GM20000 (cell line): ENCODE measurements at regions not wholly inside any gene's neighbourhood (a gene's known extent, or its start where the extent isn't known, plus 50 kb on each side); places are given as distances from the start of the nearest gene placed in this dataset.

ENCODE experiments used
- DNase-seq: peaks from one replicate; pipeline ENCODE4 v3.0.0; 2012; ENCODE audit warnings: low spot score
- TF ChIP-seq, protein P1 (sequence below): IDR thresholded peaks from 2 replicates; pipeline ENCODE4 v1.5.1; 2012; ENCODE audit warnings: mild to moderate bottlenecking, control low read depth; ENCODE audit errors: extremely low read depth, missing control alignments

DNA sequence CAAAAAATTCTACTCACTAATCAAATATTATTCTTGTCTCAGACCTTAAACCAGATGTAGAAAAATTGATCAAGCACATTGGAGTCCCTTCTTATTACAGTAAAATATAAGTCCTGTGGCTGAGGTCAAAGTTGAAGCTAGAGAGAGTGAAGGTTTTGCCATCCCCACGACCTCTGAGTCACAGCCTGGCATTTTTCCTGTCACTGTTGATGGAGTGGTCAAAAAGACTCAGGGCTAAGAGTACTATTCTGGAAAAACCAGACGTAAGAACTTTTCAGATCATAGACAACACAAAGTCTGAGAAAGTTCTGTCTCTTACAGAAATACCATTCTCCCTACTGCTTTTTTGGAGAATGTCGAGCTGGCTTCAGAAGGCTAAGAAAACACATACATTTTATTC, 323.7 kb upstream of the ANKRD30A start:
- TF ChIP-seq, protein P1, sequence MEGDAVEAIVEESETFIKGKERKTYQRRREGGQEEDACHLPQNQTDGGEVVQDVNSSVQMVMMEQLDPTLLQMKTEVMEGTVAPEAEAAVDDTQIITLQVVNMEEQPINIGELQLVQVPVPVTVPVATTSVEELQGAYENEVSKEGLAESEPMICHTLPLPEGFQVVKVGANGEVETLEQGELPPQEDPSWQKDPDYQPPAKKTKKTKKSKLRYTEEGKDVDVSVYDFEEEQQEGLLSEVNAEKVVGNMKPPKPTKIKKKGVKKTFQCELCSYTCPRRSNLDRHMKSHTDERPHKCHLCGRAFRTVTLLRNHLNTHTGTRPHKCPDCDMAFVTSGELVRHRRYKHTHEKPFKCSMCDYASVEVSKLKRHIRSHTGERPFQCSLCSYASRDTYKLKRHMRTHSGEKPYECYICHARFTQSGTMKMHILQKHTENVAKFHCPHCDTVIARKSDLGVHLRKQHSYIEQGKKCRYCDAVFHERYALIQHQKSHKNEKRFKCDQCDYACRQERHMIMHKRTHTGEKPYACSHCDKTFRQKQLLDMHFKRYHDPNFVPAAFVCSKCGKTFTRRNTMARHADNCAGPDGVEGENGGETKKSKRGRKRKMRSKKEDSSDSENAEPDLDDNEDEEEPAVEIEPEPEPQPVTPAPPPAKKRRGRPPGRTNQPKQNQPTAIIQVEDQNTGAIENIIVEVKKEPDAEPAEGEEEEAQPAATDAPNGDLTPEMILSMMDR, result no peak
- no peak for DNase-seq

DNA sequence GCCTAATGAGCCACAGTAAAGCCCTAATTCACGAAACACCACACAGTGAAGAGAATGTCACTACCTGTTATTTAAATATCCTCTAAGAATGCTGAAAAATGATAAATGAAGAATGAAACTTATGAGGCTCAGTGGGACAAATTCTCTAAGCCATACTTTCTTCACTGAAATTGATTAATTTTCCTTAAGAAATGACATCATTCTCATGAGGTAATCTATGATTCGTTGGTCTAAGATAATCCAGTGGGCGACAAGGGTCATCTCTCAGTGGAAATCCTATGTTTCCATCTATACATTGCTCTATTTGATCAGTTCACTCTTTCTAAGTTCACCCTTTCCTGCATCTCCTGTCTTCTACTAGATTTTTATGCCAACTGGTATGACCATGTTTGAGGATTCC, 330.4 kb upstream of the ANKRD30A start:
- TF ChIP-seq, protein P1, result no peak
- DNase-seq, result no peak

DNA sequence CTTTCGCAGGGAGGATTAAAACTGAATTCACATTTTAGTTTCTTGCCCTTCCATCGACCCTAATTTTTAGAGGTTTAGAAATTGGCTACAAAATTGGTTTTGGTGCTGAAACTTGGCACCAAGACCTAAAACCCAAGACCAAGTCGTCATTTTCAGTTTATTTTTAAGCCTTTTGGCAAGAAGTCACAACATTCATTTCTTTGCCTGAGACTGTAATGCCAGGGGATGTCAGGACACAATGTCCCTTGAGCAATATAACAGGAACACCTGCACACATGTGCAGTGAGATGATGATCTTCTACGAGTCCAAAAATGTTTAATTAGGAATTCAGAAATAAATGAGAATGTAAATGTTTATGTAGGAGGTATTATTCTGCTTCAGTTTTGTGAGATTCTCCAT, 335.4 kb upstream of the ANKRD30A start:
- DNase-seq, result no peak
- TF ChIP-seq, protein P1, result no peak

DNA sequence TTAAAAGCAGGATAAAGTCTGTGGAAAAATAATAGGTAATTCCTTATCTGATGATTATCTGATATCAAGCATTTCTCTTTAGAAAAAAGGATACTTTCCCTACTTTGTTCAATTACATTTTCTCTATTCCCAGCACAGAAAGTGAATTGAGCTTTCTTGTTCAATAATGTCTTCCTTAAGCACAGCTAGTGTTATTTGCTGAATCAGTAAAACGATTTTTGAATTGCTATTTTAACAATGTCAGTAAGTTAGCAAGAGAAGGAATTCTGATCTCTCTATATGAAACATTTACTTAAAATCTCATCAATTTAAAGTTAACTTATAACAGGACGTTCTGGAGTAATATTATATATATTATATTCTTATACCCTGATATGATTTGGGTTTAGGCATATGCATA, 337.2 kb upstream of the ANKRD30A start:
- DNase-seq, result no peak
- TF ChIP-seq, protein P1, result no peak

DNA sequence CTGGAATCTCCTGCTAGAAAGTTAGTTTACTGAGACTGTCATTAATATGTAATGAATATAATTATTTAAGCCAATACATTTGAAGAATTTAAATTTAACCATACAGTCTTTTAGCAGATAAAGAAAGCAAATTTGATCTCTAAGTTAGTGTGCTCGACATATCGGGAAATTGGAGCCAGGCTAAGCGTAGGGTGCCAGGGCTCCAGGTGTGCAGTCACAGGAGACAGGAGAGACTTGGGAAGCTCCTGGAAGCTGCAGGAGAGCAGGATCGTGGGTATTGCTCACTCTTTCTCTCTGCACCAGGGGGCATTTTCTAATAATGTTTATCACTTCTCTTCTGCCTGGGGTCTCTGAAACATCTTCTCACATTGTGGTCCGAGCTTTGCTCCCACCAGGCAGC, 342.0 kb upstream of the ANKRD30A start:
- DNase-seq, result no peak
- TF ChIP-seq, protein P1, result no peak

DNA sequence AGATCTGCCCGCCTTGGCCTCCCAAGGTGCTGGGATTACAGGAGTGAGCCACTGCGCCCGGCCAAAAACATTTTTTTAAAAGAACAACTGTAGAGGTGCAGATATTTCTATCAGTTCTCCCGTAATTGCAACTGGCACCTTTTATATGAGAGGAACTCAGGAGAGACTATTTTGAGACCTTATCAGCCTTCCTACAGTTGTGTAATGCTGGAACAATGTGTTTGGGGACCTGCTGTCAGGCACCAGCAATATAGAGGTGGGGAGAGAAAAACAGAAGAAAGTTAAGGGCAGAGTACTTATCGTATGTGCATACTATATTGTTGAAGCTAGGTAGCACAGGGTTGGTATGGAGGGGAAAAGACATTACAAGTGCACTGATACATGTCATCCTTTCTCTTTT, 343.8 kb upstream of the ANKRD30A start:
- TF ChIP-seq, protein P1, result no peak
- DNase-seq, result no peak

DNA sequence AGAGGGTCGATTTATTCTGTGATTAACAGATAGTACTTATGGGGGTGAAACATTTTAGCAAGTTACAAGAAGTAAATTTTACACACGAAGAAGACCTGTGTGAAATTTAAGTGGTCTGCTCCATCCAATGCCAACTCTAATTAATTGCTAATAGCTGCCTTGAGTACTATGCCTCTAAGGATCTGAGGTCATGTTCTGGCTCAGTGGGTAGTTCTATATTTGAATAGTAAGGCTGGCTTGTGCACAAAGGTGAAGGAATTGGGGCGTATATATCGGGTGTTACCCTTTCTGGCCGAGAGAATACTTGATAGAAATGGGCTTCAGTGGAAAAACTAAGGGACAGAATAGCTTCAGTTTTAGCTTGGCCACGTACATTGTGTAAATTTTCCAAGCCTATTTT, 345.2 kb upstream of the ANKRD30A start:
- no peak for DNase-seq
- TF ChIP-seq, protein P1, result no peak
